Activated T-helper 2 cell treated with anti-CD3 and anti-CD28 coated beads, Interferon-gamma antibody, Interleukin-2, Interleukin-4, amounts not matched to agents 10 μg/mL and 5 μg/mL and 100 μg/mL, durations not matched to agents 14 hours and 24 hours and 36 hours (primary cell): ENCODE measurements at regions not wholly inside any gene's neighbourhood (a gene's known extent, or its start where the extent isn't known, plus 50 kb on each side); places are given as distances from the start of the nearest gene placed in this dataset.
A peak's percentile ranks its signal among the peaks of the same experiment; 100 is the strongest.

ENCODE experiments used
- DNase-seq: peaks from one replicate; pipeline ENCODE4 v3.0.0; 2021; ENCODE audit warnings: low spot score
- H3K27ac Mint-ChIP-seq: one replicate; pipeline ENCODE4 v1.8.0; 2021; ENCODE audit warnings: mixed read lengths
- H3K27me3 Mint-ChIP-seq: one replicate; pipeline ENCODE4 v1.8.0; 2021; ENCODE audit warnings: low read depth, mixed read lengths
- H3K36me3 Mint-ChIP-seq: one replicate; pipeline ENCODE4 v1.8.0; 2021; ENCODE audit warnings: low read depth, mixed read lengths
- H3K4me1 Mint-ChIP-seq: one replicate; pipeline ENCODE4 v1.8.0; 2021; ENCODE audit warnings: low read depth, mixed read lengths
- H3K4me3 Mint-ChIP-seq: one replicate; pipeline ENCODE4 v1.8.0; 2021; ENCODE audit warnings: low read depth, mild to moderate bottlenecking, moderate library complexity, mixed read lengths
- H3K9me3 Mint-ChIP-seq: one replicate; pipeline ENCODE4 v1.8.0; 2021; ENCODE audit warnings: mixed read lengths
- intact Hi-C: fragments of 100-400 bp; cut with micrococcal nuclease; formaldehyde crosslinking; loops from one replicate; pipeline ENCODE4 v1.15.1; 2023

DNA sequence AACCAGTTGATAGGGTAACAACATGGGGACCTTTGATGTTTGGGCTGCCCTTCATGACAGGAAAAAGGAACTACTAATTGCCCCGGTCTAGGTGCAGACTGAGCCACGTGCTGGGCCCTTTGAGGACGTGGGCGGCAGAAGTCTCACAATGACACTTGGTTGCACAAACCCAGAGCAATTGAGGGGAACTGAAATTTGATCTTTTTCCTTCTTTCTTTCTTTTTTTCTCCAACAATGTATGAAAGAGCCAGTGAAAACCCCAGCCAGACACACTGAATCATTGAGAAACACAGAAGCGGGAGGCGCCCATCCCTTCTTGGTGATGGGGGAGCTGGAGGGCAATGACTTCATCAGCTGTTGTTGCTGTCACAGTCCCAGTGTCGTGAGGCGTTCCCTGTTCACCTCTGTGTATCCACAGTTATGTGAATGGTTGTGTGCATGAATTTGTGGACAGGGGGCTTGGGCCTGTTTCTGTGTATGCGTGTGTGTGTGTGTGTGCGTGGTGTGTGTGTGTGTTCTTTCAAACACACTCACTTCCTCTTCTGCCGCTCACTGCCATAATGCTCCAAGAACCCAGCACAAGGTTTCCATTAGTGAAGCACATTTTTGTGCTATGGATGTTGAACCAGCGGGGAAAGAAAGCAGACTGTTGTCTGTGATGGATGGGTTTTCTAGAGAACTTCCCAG is 137.5 kb upstream of the CCND2 start:
- Mint-ChIP-seq H3K27ac (peak overlapping the region; percentile 78), H3K27me3 (no peaks in the 10 kb centered on the region), H3K4me1 (peaks cover 56% of the 10 kb centered on the region), H3K4me3 (no peak overlapping the region), H3K9me3 (no peaks in the 10 kb centered on the region), H3K36me3 (peaks cover 6% of the 10 kb centered on the region)
- DNase-seq = no peak
- intact Hi-C loops = loop anchor here (1.0 kb wide), 1 partner anchor 17 kb away; no protein-coding TSS in a partner anchor

DNA sequence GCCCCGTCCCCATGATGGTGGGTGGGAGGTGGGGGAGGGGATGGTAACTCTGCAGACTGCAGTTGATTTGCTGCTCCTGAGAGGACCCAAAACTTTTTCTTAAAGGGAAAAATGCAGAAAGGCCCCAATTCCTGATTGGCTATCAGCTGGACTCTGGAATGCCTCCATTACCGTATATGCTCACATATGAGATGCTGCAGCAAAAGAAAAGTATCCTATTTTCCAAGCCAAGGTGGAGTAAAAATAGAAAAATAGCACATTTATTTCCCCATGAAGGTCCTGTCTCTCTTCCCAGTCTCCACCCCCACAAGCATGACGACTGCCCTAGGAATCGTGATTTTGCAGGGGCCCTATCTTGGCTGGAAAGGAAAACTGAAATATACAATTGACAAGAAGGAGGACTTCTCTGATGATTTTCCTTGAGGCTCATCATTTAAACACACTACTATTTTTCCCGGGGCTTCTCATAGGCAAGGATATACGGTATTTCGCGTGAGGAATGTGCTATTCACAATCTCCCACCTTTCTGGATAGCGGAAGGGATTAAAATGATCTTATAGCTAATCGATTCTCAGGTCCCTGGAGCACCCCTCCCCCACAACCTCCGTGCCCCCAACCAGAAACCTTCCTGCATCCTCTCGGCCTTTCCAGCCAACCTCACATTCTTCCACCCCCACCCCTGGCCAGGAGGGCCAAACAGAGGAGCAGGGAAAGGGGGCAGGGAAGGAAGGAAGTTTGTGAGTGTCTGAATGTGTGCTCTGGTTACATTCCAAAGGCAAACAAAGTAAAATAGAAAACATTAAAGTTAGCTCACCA is 138.9 kb upstream of the CCND2 start:
- no peak overlapping the region for H3K27ac Mint-ChIP-seq

DNA sequence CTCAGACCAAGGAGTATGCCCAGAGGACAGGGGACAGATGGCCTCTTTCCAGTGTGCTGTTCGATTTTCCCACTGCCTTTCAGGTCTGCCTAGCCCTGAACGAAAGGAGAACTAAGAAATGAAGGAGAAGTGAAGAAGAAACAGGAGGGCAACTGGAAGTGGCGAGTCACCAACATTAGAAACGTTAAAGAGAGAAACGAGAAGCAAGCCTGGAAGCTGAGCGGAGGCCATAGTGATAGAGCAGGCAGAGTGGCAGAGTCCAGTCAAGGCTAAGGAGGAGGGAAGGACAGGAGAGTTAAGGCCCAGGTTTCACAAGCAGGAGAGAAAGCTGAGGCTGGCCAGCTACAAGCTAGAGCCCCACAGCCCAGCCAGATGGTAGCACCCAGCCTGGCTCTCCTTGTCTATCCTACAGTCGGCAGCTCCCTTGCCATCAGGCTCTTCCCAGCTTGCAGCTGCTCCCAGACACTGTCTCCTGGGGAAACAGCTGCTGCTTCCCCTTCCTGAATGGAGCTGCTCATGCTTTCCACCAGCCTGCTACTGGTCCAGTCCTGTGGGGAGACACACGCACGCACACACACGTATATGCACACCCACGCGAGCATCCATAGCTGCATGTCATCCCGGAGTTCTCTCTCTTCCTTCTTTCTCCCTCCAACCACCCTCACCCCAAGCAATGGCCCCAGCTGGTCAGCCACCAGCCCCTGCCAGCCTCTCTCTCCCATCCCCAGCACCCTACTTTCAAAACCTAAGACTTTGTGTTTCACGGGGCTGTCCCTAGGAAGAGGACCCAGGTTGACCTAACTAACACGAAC is 139.7 kb upstream of the CCND2 start:
- Mint-ChIP-seq H3K27ac (no peak overlapping the region), H3K4me3 (no peak overlapping the region), H3K27me3 (no peaks in the 10 kb centered on the region), H3K4me1 (peaks cover 37% of the 10 kb centered on the region), H3K9me3 (no peaks in the 10 kb centered on the region), H3K36me3 (peaks cover 3% of the 10 kb centered on the region)
- no peak for DNase-seq
- intact Hi-C loops = no loop called here

More for the DNA sequence above, 138.9 kb upstream of the CCND2 start:
- Mint-ChIP-seq H3K4me3 (no peak overlapping the region), H3K27me3 (no peaks in the 10 kb centered on the region), H3K4me1 (peaks cover 45% of the 10 kb centered on the region), H3K9me3 (no peaks in the 10 kb centered on the region), H3K36me3 (peaks cover 6% of the 10 kb centered on the region)
- intact Hi-C loops = no loop called here
- DNase-seq = no peak

DNA sequence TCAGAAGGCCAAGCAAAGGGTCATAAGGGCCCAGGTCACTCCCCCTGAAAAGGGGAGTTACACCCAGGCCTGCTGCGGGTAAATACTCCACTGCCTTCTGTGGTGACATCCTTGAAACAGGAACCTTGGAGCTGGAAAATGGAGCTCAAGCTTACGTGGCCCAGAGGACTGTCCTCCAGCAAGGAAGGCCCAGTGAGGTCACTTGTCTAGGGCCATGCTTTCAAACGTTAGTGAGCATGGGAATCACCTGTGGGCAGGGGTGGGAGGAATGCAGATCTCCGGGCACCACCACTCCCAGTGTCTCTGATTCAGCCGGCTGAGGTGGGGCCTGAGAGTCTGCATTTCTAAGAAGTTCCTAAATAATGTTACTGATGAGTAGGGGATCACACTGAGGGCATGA is 140.5 kb upstream of the CCND2 start:
- intact Hi-C loops = no loop called here
- H3K27ac Mint-ChIP-seq = no peak overlapping the region
- peaks cover 2% of the 10 kb centered on the region for H3K27me3 Mint-ChIP-seq
- peaks cover 3% of the 10 kb centered on the region for H3K36me3 Mint-ChIP-seq
- H3K4me1 Mint-ChIP-seq = peaks cover 37% of the 10 kb centered on the region
- H3K4me3 Mint-ChIP-seq = no peak overlapping the region
- DNase-seq = peak; percentile 2
- no peaks in the 10 kb centered on the region for H3K9me3 Mint-ChIP-seq

DNA sequence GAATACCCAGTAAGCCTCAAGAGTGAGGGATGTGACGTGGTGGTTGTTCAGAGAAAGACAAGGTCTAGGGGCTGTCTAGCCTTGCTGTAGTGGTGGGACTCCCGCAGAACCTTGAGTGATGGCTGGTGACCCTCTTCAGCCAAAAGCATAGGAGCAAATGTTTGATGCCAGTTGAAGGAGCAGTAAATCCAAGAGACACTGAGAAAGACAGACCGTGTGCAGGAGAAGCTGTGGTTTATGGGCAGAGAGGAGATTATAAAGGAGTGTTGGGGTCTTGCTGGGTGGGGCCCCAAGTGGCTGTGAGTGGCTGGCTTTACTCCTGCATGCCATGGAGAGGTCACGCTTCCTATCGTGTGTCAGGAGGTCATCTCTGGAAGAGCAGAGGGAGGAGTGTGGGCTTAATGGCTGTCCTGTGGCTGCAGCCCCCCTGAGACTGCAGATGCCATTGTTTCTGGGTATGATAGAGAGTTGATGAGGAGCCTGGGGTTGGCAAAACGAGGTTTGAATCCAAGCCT is 152.0 kb upstream of the CCND2 start:
- H3K36me3 Mint-ChIP-seq = no peaks in the 10 kb centered on the region
- peaks cover 47% of the 10 kb centered on the region for H3K4me1 Mint-ChIP-seq
- intact Hi-C loops = no loop called here
- no peak overlapping the region for H3K27ac Mint-ChIP-seq
- no peaks in the 10 kb centered on the region for H3K9me3 Mint-ChIP-seq
- H3K4me3 Mint-ChIP-seq = no peak overlapping the region
- H3K27me3 Mint-ChIP-seq = no peaks in the 10 kb centered on the region
- no peak for DNase-seq

DNA sequence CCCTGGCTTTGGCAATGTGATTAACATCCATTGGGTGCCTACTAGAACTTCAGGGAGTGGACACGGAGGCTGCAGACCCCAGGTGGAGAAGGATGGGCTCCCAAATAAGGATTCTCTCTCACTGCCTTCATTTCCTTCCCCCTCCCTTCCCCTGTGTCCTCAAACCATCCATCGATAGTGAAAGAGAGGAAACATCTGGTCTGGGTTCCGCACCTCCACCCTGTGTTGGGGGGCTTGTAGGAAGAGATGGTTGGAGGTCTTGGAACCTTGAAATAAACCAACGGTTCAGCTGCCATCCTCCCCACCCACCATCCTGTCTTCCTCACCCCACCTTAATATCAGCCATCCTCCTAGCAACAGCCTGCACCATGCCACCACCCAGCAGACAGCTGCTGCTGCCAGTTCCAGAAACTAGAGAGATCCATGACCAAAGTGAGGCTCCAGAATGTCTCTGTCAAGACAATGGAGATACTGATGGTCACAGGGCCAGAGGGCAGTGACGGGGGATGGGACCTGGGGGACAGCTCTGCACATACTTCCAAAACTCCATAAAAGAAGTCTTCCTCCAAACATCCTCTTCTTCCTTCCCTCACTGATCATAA is 153.1 kb upstream of the CCND2 start:
- peak; percentile 5 for DNase-seq
- H3K4me3 Mint-ChIP-seq = no peak overlapping the region
- H3K9me3 Mint-ChIP-seq = no peaks in the 10 kb centered on the region
- intact Hi-C loops = no loop called here
- no peaks in the 10 kb centered on the region for H3K36me3 Mint-ChIP-seq
- H3K4me1 Mint-ChIP-seq = peaks cover 58% of the 10 kb centered on the region
- H3K27me3 Mint-ChIP-seq = no peaks in the 10 kb centered on the region
- peak overlapping the region; percentile 36 for H3K27ac Mint-ChIP-seq

DNA sequence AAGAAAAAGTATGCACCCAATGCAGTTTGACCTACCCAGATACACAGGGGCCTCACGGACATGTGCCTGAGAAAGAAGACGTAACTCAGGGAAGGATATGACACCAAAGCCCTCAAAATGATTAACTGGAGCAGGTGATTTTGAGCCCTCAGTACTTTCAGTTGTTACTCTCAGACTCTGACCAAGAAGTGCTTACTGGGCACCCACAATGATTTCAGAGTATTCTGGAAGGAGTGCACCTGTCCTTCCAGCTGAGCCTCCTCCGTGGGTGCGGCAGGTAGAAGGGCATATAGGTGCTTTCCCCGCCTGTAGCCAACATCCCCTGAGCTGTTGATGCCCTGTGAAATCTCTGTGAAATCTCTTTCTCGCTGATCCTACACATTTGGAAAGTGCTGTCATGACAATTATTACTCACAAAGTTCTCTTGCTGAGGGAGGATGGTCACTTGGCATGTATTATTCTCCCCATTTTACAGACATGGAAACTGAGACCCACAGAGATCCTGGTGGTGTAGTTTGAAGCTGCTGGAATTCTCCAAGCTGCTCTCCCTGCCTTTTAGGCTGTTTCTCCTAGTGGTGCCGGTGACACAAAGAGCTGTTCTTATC is 154.3 kb upstream of the CCND2 start:
- intact Hi-C loops = loop anchor here (1.0 to 2.0 kb wide), 8 partner anchors 12 to 153 kb away; no protein-coding TSS in a partner anchor
- Mint-ChIP-seq H3K27me3 (no peaks in the 10 kb centered on the region), H3K27ac (peak overlapping the region; percentile 82), H3K4me3 (no peak overlapping the region), H3K36me3 (no peaks in the 10 kb centered on the region), H3K4me1 (peaks cover 64% of the 10 kb centered on the region), H3K9me3 (no peaks in the 10 kb centered on the region)
- peak; percentile 43 for DNase-seq

DNA sequence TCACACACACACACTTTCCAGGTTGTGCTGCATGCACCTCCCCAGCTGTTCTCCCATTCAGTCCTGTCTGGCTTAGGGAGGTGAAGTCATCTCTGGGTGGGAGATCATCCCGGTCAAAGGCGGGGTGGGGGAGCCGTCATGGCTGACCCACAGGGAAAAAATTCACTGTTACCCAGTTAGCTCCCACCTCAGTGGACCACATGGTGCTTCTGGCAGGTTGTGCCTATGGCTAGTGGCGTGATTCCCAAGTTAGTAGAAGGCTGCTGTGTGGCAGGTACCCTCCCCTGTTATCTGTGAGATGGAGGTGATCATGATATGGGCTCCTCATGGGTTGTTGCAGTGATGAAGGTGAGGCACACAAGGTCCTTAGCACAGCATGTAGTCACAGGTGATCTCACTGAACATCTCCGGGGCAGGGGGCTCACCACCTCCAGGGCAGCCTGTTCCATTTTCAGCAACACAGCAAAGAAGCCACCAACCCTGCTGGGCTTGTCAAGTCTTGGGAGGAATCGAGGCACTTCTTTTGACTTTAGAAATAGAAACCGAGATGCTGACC is 154.9 kb upstream of the CCND2 start:
- peak; percentile 17 for DNase-seq
- peaks cover 61% of the 10 kb centered on the region for H3K4me1 Mint-ChIP-seq
- peak overlapping the region; percentile 82 for H3K27ac Mint-ChIP-seq
- intact Hi-C loops = loop anchor here (1.0 to 2.0 kb wide), 8 partner anchors 11 to 154 kb away; no protein-coding TSS in a partner anchor
- no peaks in the 10 kb centered on the region for H3K36me3 Mint-ChIP-seq
- no peaks in the 10 kb centered on the region for H3K27me3 Mint-ChIP-seq
- H3K4me3 Mint-ChIP-seq = peak overlapping the region; percentile 62
- no peaks in the 10 kb centered on the region for H3K9me3 Mint-ChIP-seq

DNA sequence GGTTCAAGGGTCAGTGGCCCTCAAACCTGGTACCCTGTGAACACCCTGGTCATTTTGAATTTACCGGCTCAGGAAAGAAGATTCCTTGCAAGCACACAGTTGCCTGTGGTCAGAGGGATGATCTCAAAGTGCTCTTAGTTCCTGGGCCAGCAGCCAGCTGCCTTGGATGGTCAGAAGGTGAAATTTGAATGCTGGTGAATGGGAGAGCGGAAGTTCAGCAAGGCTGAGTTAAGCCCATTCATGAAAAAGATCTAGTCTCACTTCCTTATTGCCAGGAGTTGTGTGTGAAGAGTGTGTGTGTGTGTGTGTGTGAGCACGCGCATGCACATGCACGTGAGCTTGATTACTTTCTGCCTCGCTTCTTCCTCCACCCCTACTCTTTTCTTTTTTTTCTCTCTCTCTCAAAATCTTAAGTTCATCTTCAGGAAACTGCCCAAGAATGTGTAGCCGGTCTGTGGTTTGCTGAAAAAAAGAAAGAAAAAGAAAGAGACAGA is 155.5 kb upstream of the CCND2 start:
- peak overlapping the region; percentile 82 for H3K27ac Mint-ChIP-seq
- no peaks in the 10 kb centered on the region for H3K36me3 Mint-ChIP-seq
- H3K9me3 Mint-ChIP-seq = no peaks in the 10 kb centered on the region
- DNase-seq = peak; percentile 9
- H3K4me3 Mint-ChIP-seq = peak overlapping the region; percentile 62
- H3K27me3 Mint-ChIP-seq = no peaks in the 10 kb centered on the region
- H3K4me1 Mint-ChIP-seq = peaks cover 66% of the 10 kb centered on the region
- intact Hi-C loops = loop anchor here (2.0 kb wide), 1 partner anchor 25 kb away; no protein-coding TSS in a partner anchor

DNA sequence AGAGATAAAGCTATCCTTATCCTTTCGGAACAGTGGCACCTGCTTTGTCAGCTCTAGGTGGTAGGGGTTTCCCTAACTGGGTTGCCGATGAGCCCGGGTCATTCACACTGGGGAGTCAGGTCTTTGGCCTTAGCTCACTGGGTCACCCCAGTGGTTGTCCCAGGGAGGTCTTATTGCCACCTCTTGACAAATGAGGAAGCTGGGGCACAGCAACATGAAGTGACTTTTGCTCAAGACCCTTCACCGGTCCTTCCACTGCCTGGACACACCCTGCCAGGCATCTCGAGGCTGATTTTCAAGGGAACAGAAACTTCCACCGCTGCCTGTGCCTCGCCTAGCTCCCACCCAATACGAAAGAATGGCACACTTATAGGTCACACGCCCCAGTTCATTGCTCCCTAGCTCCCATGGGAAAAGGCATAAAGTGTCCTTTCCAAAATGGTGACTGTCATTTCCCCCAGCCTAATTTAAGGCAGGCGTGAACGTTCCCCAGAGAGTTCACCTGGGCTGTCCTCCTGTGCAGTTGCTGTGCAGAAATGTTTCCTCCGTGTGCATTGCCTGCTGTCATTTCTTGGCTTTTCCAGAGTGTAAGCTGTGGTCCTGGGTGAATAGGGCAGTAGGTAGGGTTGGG is 156.1 kb upstream of the CCND2 start:
- Mint-ChIP-seq H3K4me3 (peak overlapping the region; percentile 62), H3K4me1 (peaks cover 71% of the 10 kb centered on the region), H3K36me3 (no peaks in the 10 kb centered on the region), H3K27me3 (no peaks in the 10 kb centered on the region), H3K27ac (peak overlapping the region; percentile 82), H3K9me3 (no peaks in the 10 kb centered on the region)
- DNase-seq = no peak
- intact Hi-C loops = loop anchor here (2.0 kb wide), 1 partner anchor 25 kb away; no protein-coding TSS in a partner anchor
